HEK293 (cell line): ENCODE measurements at regions not wholly inside any gene's neighbourhood (a gene's known extent, or its start where the extent isn't known, plus 50 kb on each side); places are given as distances from the start of the nearest gene placed in this dataset.

ENCODE experiments used
- CTCF ChIA-PET: fragments of 350-600 bp; formaldehyde crosslinking; extraction: SDS; loops from one replicate; lab custom pipeline; 2021; ENCODE audit warnings: antibody characterized with exemption; lab: Yijun Ruan, JAX
- POLR2A ChIA-PET: fragments of 300-600 bp; formaldehyde crosslinking; extraction: SDS; loops from one replicate; lab custom pipeline; 2020; ENCODE audit warnings: antibody characterized with exemption, inconsistent platforms; lab: Yijun Ruan, JAX
- H3K27ac ChIP-seq: fragments of 200-500 bp; sonication (Bioruptor generic); 2 replicates; pipeline ENCODE4 v1.5.1; 2014; ENCODE audit warnings: low read depth, low read length, control low read depth, inconsistent platforms; ENCODE audit errors: extremely low read depth
- H3K36me3 ChIP-seq, 2 experiments: fragments of 200-500 bp in 1 of 2; sonication (Bioruptor generic) in 1 of 2; 1 replicate in 1 of 2; 2 replicates in 1 of 2; pipeline ENCODE4 v1.5.1; 2014 to 2017; ENCODE audit warnings: inconsistent platforms in 2 of 2, low read length in 2 of 2; ENCODE audit not compliant: control insufficient read depth in 2 of 2, insufficient read depth in 1 of 2
- H3K4me1 ChIP-seq: fragments of 200-500 bp; sonication (Bioruptor generic); 2 replicates; pipeline ENCODE4 v1.5.1; 2014; ENCODE audit warnings: mild to moderate bottlenecking, low read length, inconsistent platforms; ENCODE audit not compliant: control insufficient read depth, insufficient read depth
- H3K4me3 ChIP-seq: 2 replicates; pipeline ENCODE4 v1.5.1; 2011; ENCODE audit warnings: low read depth, mild to moderate bottlenecking, control low read depth, low read length, moderate library complexity
- H3K9me3 ChIP-seq: fragments of 200-500 bp; sonication (Bioruptor generic); 2 replicates; pipeline ENCODE4 v1.5.1; 2014; ENCODE audit warnings: low read depth, low read length, inconsistent platforms; ENCODE audit not compliant: control insufficient read depth, insufficient read depth
- BCL11B ChIP-seq: fragments of 450-650 bp; formaldehyde crosslinking; IDR thresholded peaks from 2 replicates; pipeline ENCODE4 v1.5.1; 2016; ENCODE audit warnings: low read depth, missing biosample characterization, missing genetic modification characterization
- EGR2 ChIP-seq: fragments of 450-650 bp; formaldehyde crosslinking; IDR thresholded peaks from 2 replicates; pipeline ENCODE4 v1.5.1; 2016; ENCODE audit warnings: low read depth, missing biosample characterization, missing genetic modification characterization
- GLI4 ChIP-seq: fragments of 450-650 bp; formaldehyde crosslinking; IDR thresholded peaks from 2 replicates; pipeline ENCODE4 v1.5.1; 2016; ENCODE audit warnings: missing biosample characterization, missing genetic modification characterization
- KLF16 ChIP-seq: fragments of 450-650 bp; formaldehyde crosslinking; IDR thresholded peaks from 2 replicates; pipeline ENCODE4 v1.5.1; 2017; ENCODE audit warnings: missing biosample characterization, missing genetic modification characterization
- KLF17 ChIP-seq: fragments of 450-650 bp; formaldehyde crosslinking; IDR thresholded peaks from 2 replicates; pipeline ENCODE4 v1.5.1; 2016; ENCODE audit warnings: missing biosample characterization, missing genetic modification characterization
- REPIN1 ChIP-seq: fragments of 450-650 bp; formaldehyde crosslinking; IDR thresholded peaks from 2 replicates; pipeline ENCODE4 v1.5.1; 2017; ENCODE audit warnings: missing biosample characterization, missing genetic modification characterization, low read depth
- YY1 ChIP-seq: fragments of 450-650 bp; formaldehyde crosslinking; IDR thresholded peaks from 2 replicates; pipeline ENCODE4 v1.5.1; 2018; ENCODE audit warnings: missing biosample characterization, missing genetic modification characterization
- ZBTB8A ChIP-seq: fragments of 450-650 bp; formaldehyde crosslinking; IDR thresholded peaks from 2 replicates; pipeline ENCODE4 v1.5.1; 2016; ENCODE audit warnings: missing biosample characterization, missing genetic modification characterization
- ZNF140 ChIP-seq: fragments of 450-650 bp; formaldehyde crosslinking; IDR thresholded peaks from 2 replicates; pipeline ENCODE4 v1.5.1; 2016; ENCODE audit warnings: missing biosample characterization, missing genetic modification characterization
- ZNF175 ChIP-seq: fragments of 450-650 bp; formaldehyde crosslinking; IDR thresholded peaks from 2 replicates; pipeline ENCODE4 v1.5.1; 2016; ENCODE audit warnings: missing biosample characterization, missing genetic modification characterization
- ZNF202 ChIP-seq: fragments of 450-650 bp; formaldehyde crosslinking; IDR thresholded peaks from 2 replicates; pipeline ENCODE4 v1.5.1; 2016; ENCODE audit warnings: missing biosample characterization, missing genetic modification characterization, borderline replicate concordance
- ZNF221 ChIP-seq: fragments of 450-650 bp; formaldehyde crosslinking; IDR thresholded peaks from 2 replicates; pipeline ENCODE4 v1.5.1; 2017; ENCODE audit warnings: missing biosample characterization, missing genetic modification characterization, borderline replicate concordance
- ZNF23 ChIP-seq: fragments of 450-650 bp; formaldehyde crosslinking; IDR thresholded peaks from 2 replicates; pipeline ENCODE4 v1.5.1; 2016; ENCODE audit warnings: missing biosample characterization, missing genetic modification characterization, borderline replicate concordance
- ZNF37A ChIP-seq: fragments of 450-650 bp; IDR thresholded peaks from 2 replicates; pipeline ENCODE4 v1.5.1; 2018; ENCODE audit warnings: missing biosample characterization, missing genetic modification characterization
- ZNF394 ChIP-seq: fragments of 450-650 bp; formaldehyde crosslinking; IDR thresholded peaks from 2 replicates; pipeline ENCODE4 v1.5.1; 2016; ENCODE audit warnings: missing biosample characterization, missing genetic modification characterization, mild to moderate bottlenecking, moderate library complexity, borderline replicate concordance
- ZNF398 ChIP-seq: fragments of 450-650 bp; formaldehyde crosslinking; IDR thresholded peaks from 2 replicates; pipeline ENCODE4 v1.5.1; 2017; ENCODE audit warnings: missing biosample characterization, missing genetic modification characterization
- ZNF423 ChIP-seq: fragments of 450-650 bp; formaldehyde crosslinking; IDR thresholded peaks from 2 replicates; pipeline ENCODE4 v1.5.1; 2016; ENCODE audit warnings: missing biosample characterization, missing genetic modification characterization
- ZNF558 ChIP-seq: fragments of 450-650 bp; formaldehyde crosslinking; IDR thresholded peaks from 2 replicates; pipeline ENCODE4 v1.5.1; 2016; ENCODE audit warnings: missing biosample characterization, missing genetic modification characterization
- ZNF560 ChIP-seq: fragments of 450-650 bp; formaldehyde crosslinking; IDR thresholded peaks from 2 replicates; pipeline ENCODE4 v1.5.1; 2017; ENCODE audit warnings: missing biosample characterization, missing genetic modification characterization, borderline replicate concordance
- ZNF580 ChIP-seq: fragments of 450-650 bp; formaldehyde crosslinking; IDR thresholded peaks from 2 replicates; pipeline ENCODE4 v1.5.1; 2016; ENCODE audit warnings: missing biosample characterization, missing genetic modification characterization
- ZNF677 ChIP-seq: fragments of 450-650 bp; IDR thresholded peaks from 2 replicates; pipeline ENCODE4 v1.5.0; 2018; ENCODE audit warnings: missing biosample characterization, mild to moderate bottlenecking, missing genetic modification characterization, moderate library complexity
- ZNF76 ChIP-seq: fragments of 450-650 bp; formaldehyde crosslinking; IDR thresholded peaks from 2 replicates; pipeline ENCODE4; 2016; ENCODE audit warnings: low read depth, missing biosample characterization, missing genetic modification characterization, borderline replicate concordance
- ZNF776 ChIP-seq: fragments of 450-650 bp; formaldehyde crosslinking; IDR thresholded peaks from 2 replicates; pipeline ENCODE4 v1.5.0; 2017; ENCODE audit warnings: missing biosample characterization, missing genetic modification characterization, borderline replicate concordance
- ZNF791 ChIP-seq: fragments of 450-650 bp; formaldehyde crosslinking; IDR thresholded peaks from 2 replicates; pipeline ENCODE4 v1.5.1; 2016; ENCODE audit warnings: missing biosample characterization, missing genetic modification characterization
- ZSCAN5A ChIP-seq: fragments of 450-650 bp; formaldehyde crosslinking; IDR thresholded peaks from 2 replicates; pipeline ENCODE4 v1.5.1; 2016; ENCODE audit warnings: missing biosample characterization, missing genetic modification characterization
- TF ChIP-seq, protein P1 (sequence below): fragments of 450-650 bp; formaldehyde crosslinking; IDR thresholded peaks from 2 replicates; pipeline ENCODE4 v1.5.1; 2016; ENCODE audit warnings: missing biosample characterization, missing genetic modification characterization

DNA sequence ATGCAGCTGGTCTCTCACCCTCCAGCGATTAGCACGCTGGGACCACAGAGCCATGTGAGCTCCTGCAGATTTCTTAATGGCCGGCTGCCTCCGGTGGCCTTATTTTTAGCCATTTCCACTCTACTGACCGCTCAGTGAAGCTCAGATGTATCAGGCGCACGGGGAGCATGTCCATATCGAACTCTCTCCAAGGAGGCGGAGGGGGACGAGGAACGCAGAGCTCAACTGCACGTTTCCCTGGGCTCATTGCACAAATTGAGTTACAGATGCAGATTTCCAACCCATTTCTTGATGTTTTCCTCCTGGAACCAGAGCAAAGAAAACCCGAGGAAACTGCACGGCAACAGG, 207.1 kb downstream of the CTTN start (continued):
- TF ChIP-seq KLF17 (tag by site-specific recombination) = no peak

DNA sequence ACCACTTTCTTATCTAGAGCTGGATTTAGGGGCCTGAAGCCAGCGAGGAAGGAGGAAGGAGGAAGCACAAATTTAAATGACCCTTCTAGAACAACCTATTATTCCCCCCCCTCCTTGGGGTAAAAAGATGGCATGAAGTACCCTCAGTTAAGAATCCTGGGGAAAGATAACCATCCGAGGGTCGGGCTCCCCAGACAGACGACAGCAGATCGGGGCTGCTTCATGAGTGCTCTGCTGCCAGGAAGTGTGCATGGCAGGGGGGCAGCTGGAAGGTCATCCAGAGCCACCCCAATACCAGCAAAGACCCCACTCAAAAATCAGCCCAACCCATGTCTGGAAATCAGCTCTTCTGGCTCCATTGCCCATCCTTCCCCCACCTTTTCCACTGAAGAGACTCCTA, 207.5 kb downstream of the CTTN start:
- no peaks in the 10 kb centered on the region for H3K9me3 ChIP-seq
- H3K36me3 ChIP-seq = no peaks in the 10 kb centered on the region
- ChIA-PET CTCF (no interaction called here), POLR2A (no interaction called here)
- TF ChIP-seq KLF16 (tag by site-specific recombination) (no peak), ZNF23 (tag by site-specific recombination) (no peak), ZNF175 (tag by site-specific recombination) (no peak), ZNF776 (tag by site-specific recombination) (no peak), EGR2 (tag by site-specific recombination) (no peak)
- no peak overlapping the region for H3K27ac ChIP-seq
- no peaks in the 10 kb centered on the region for H3K4me1 ChIP-seq
- H3K4me3 ChIP-seq = no peak overlapping the region

GRCh38 chr11:70606248-70606950, 208.1 kb downstream of the CTTN start:
- Histone ChIP-seq H3K4me3 (no peak overlapping the region), H3K36me3 (no peaks in the 10 kb centered on the region), H3K9me3 (no peaks in the 10 kb centered on the region), H3K27ac (no peak overlapping the region), H3K4me1 (no peaks in the 10 kb centered on the region)
- TF ChIP-seq ZNF423 (tag by site-specific recombination) (no peak), ZNF560 (tag by site-specific recombination) (no peak), ZNF580 (tag by site-specific recombination) (no peak), REPIN1 (no peak), GLI4 (tag by site-specific recombination) (no peak), ZNF140 (tag by site-specific recombination) (no peak), ZNF221 (tag by site-specific recombination) (no peak), ZNF202 (tag by site-specific recombination) (no peak), ZBTB8A (tag by site-specific recombination) (no peak), ZNF558 (tag by site-specific recombination) (no peak), ZNF791 (tag by site-specific recombination) (no peak), ZNF394 (tag by site-specific recombination) (no peak), ZNF677 (no peak), YY1 (tag by site-specific recombination) (no peak), ZNF398 (tag by site-specific recombination) (no peak), BCL11B (tag by site-specific recombination) (no peak), ZNF37A (tag by site-specific recombination) (no peak), ZSCAN5A (tag by site-specific recombination) (no peak), ZNF76 (tag by site-specific recombination) (no peak)
- TF ChIP-seq, protein P1, sequence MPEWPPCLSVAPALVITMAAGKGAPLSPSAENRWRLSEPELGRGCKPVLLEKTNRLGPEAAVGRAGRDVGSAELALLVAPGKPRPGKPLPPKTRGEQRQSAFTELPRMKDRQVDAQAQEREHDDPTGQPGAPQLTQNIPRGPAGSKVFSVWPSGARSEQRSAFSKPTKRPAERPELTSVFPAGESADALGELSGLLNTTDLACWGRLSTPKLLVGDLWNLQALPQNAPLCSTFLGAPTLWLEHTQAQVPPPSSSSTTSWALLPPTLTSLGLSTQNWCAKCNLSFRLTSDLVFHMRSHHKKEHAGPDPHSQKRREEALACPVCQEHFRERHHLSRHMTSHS (tag by site-specific recombination) = no peak
- ChIA-PET POLR2A (interaction anchor here (0.6 kb wide), 1 partner anchor 22 kb away, joined by 6 read pairs; no protein-coding TSS in a partner anchor), CTCF (no interaction called here)
